Smooth muscle cell (in vitro differentiated cells): ENCODE measurements at regions not wholly inside any gene's neighbourhood (a gene's known extent, or its start where the extent isn't known, plus 50 kb on each side); places are given as distances from the start of the nearest gene placed in this dataset.

Experiments used
- DNase-seq: peaks from one replicate; lab custom pipeline; 2025; ENCODE audit not compliant: unreplicated experiment; lab: John Stamatoyannopoulos, UW
- H2AFZ ChIP-seq: fragments of 200-600 bp; sonication (generic); 2 replicates; pipeline ENCODE4 v1.6.0; 2016; ENCODE audit warnings: antibody characterized with exemption, low read depth, mild to moderate bottlenecking
- H3F3A ChIP-seq: fragments of 200-600 bp; sonication (generic); 2 replicates; pipeline ENCODE4 v1.6.0; 2017; ENCODE audit warnings: antibody characterized with exemption, low read depth
- H3K27ac ChIP-seq: fragments of 200-600 bp; sonication (generic); 2 replicates; pipeline ENCODE4 v1.5.1; 2016; ENCODE audit warnings: low read depth, mild to moderate bottlenecking
- H3K27me3 ChIP-seq: fragments of 200-600 bp; sonication (generic); 2 replicates; pipeline ENCODE4 v1.6.1; 2016; ENCODE audit warnings: low read depth, mild to moderate bottlenecking
- H3K36me3 ChIP-seq: fragments of 200-600 bp; sonication (generic); 2 replicates; pipeline ENCODE4 v1.5.1; 2016; ENCODE audit warnings: low read depth
- H3K4me1 ChIP-seq: fragments of 200-600 bp; sonication (generic); 2 replicates; pipeline ENCODE4 v1.5.1; 2016; ENCODE audit warnings: low read depth
- H3K4me2 ChIP-seq: fragments of 200-600 bp; sonication (generic); 2 replicates; pipeline ENCODE4 v1.6.0; 2016; ENCODE audit warnings: mild to moderate bottlenecking
- H3K4me3 ChIP-seq: fragments of 200-600 bp; sonication (generic); 2 replicates; pipeline ENCODE4 v1.5.1; 2016; ENCODE audit warnings: mild to moderate bottlenecking
- H3K79me2 ChIP-seq: fragments of 200-600 bp; sonication (generic); 2 replicates; pipeline ENCODE4 v1.6.0; 2016; ENCODE audit warnings: low read depth, mild to moderate bottlenecking
- H3K9ac ChIP-seq: fragments of 200-600 bp; sonication (generic); 2 replicates; pipeline ENCODE4 v1.6.0; 2016; ENCODE audit warnings: low read depth
- H3K9me3 ChIP-seq: fragments of 200-600 bp; sonication (generic); replicated peaks from 2 replicates; pipeline ENCODE4 v1.5.1; 2016; ENCODE audit warnings: low read depth
- H4K20me1 ChIP-seq: fragments of 200-600 bp; sonication (generic); 2 replicates; pipeline ENCODE4 v1.6.0; 2016; ENCODE audit warnings: low read depth
- WGBS: methylation state at CpG from one replicate; pipeline ENCODE4 v1.1.7; 2016; ENCODE audit warnings: low lambda C conversion rate; 5-methylcytosine and 5-hydroxymethylcytosine counted together
- TF ChIP-seq, protein P1 (sequence below): fragments of 200-600 bp; sonication (generic); IDR thresholded peaks from 2 replicates; pipeline ENCODE4 v1.5.1; 2017; ENCODE audit warnings: borderline replicate concordance, mild to moderate bottlenecking, antibody characterized with exemption; ENCODE audit not compliant: insufficient read depth, poor library complexity, severe bottlenecking

- Histone ChIP-seq H4K20me1 (no peaks in the 10 kb centered on the region), H3K4me3 (no peak overlapping the region), H3F3A (no peaks in the 10 kb centered on the region), H3K4me2 (no peak overlapping the region), H3K36me3 (no peaks in the 10 kb centered on the region), H3K79me2 (no peaks in the 10 kb centered on the region), H3K27me3 (no peaks in the 10 kb centered on the region), H3K4me1 (no peaks in the 10 kb centered on the region), H3K27ac (no peak overlapping the region), H3K9ac (no peak overlapping the region), H2AFZ (no peak overlapping the region), H3K9me3 (no peaks in the 10 kb centered on the region)
- 89% methylated on average over 5 of the region's 5 CpGs for WGBS
- TF ChIP-seq, protein P1, sequence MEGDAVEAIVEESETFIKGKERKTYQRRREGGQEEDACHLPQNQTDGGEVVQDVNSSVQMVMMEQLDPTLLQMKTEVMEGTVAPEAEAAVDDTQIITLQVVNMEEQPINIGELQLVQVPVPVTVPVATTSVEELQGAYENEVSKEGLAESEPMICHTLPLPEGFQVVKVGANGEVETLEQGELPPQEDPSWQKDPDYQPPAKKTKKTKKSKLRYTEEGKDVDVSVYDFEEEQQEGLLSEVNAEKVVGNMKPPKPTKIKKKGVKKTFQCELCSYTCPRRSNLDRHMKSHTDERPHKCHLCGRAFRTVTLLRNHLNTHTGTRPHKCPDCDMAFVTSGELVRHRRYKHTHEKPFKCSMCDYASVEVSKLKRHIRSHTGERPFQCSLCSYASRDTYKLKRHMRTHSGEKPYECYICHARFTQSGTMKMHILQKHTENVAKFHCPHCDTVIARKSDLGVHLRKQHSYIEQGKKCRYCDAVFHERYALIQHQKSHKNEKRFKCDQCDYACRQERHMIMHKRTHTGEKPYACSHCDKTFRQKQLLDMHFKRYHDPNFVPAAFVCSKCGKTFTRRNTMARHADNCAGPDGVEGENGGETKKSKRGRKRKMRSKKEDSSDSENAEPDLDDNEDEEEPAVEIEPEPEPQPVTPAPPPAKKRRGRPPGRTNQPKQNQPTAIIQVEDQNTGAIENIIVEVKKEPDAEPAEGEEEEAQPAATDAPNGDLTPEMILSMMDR = no peak
- no peak for DNase-seq
Measured at GRCh38 chr20:24818056-24818455, 131.0 kb upstream of the CST7 start.

- Histone ChIP-seq H3K27ac (no peak overlapping the region), H3F3A (no peaks in the 10 kb centered on the region), H3K79me2 (no peaks in the 10 kb centered on the region), H3K4me3 (no peak overlapping the region), H3K9me3 (no peaks in the 10 kb centered on the region), H2AFZ (no peak overlapping the region), H4K20me1 (no peaks in the 10 kb centered on the region), H3K9ac (no peak overlapping the region), H3K4me2 (no peak overlapping the region), H3K36me3 (no peaks in the 10 kb centered on the region), H3K4me1 (no peaks in the 10 kb centered on the region), H3K27me3 (no peaks in the 10 kb centered on the region)
- TF ChIP-seq, protein P1 = no peak
- DNase-seq = no peak
- WGBS = 93% methylated on average over 14 of the region's 14 CpGs
Measured at GRCh38 chr20:24819331-24819965, 129.6 kb upstream of the CST7 start.

DNA sequence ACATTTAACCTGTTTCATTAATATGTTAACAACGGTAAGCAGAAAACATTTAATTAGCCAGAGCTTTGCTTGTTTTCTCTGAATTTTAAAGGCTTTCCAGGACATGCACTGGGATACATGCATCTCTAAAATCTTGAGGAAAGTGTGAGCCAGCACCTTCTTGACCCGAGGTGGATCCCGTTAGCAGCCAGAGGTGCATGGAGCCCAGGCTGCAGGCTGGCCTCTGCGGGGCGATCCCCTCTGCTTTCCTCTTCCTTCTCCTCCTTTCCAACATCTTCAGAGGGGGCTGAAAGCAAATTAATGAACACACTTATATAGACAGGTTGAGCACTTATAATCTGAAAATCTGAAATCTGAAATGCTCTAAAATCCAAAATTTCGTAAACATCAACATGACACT, 128.7 kb upstream of the CST7 start:
- Histone ChIP-seq H3K9ac (no peak overlapping the region), H3K4me1 (no peaks in the 10 kb centered on the region), H3F3A (no peaks in the 10 kb centered on the region), H3K27ac (no peak overlapping the region), H3K4me2 (no peak overlapping the region), H2AFZ (no peak overlapping the region), H3K27me3 (no peaks in the 10 kb centered on the region), H3K4me3 (no peak overlapping the region), H3K79me2 (no peaks in the 10 kb centered on the region), H3K36me3 (no peaks in the 10 kb centered on the region), H3K9me3 (no peaks in the 10 kb centered on the region), H4K20me1 (no peaks in the 10 kb centered on the region)
- TF ChIP-seq, protein P1 = no peak
- DNase-seq = no peak
- 94% methylated on average over 6 of the region's 6 CpGs for WGBS

DNA sequence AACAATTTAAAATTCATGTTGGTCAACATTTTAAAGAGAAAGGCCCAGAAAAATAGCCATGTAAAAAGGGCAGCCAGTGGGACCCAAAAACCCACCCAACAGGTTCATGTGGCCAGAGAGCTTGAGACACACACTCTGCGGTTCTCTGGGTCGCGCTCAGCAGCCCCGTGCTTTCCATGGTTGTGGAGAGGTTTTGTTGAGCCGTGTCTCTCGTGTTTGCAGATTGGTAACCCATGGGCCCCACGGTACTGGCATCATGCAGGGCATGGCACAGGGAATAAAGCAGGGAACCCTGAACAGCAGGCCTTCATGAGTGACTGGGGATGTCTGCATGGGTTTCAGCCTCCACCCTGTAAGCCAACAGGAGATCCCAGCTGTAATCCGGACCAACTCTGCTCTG, 127.7 kb upstream of the CST7 start:
- Histone ChIP-seq H3K4me3 (no peak overlapping the region), H3K4me2 (no peak overlapping the region), H3K27me3 (no peaks in the 10 kb centered on the region), H3K9me3 (no peaks in the 10 kb centered on the region), H3K27ac (no peak overlapping the region), H2AFZ (no peak overlapping the region), H3K4me1 (no peaks in the 10 kb centered on the region), H3K79me2 (no peaks in the 10 kb centered on the region), H4K20me1 (no peaks in the 10 kb centered on the region), H3F3A (no peaks in the 10 kb centered on the region), H3K9ac (no peak overlapping the region), H3K36me3 (no peaks in the 10 kb centered on the region)
- DNase-seq = no peak
- TF ChIP-seq, protein P1 = no peak
- WGBS = 93% methylated on average over 8 of the region's 8 CpGs
